Dermis blood vessel endothelial cell (primary cell): ENCODE measurements at regions not wholly inside any gene's neighbourhood (a gene's known extent, or its start where the extent isn't known, plus 50 kb on each side); places are given as distances from the start of the nearest gene placed in this dataset.
A peak's percentile ranks its signal among the peaks of the same experiment; 100 is the strongest.

ENCODE experiments used
- DNase-seq: peaks from one replicate; pipeline ENCODE4 v3.0.0; 2010

DNA sequence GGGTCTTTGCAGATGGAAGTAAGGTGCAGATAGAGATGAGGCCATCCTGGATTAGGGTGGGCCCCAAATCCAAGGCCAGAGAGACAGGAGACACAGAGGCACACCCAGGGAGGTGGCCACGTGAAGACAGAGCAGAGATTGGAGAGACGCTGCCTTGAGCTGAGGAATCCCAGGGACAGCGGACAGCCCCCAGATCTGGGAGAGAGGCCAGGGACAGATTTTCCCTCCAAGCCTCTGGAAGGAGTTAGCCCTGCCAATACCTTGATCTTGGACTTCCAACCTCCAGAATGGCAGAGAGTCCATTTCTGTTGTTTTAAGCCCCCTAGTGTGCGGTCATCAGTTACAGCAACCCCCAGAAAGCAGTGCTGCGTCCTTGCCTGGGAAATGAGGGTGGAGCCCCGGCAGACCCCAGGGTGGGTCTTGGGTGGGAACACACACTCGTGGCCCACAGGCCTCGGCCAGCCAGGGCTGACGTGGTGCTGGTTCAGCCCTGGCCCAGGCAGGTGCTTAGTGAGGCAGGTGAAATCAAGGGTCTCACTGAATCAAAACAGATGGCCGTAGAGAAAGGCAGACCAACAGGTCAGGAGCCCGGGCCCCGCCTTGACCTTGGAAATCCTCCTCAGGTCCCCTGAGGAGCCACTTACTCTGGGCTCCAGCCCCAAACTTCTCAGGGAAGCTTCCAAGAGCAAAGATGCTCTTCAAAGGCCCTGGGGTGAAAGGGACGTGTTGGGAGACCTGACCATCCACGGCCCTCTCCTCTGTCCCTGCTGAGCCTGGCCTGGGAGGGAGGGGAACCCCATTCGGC, 169.3 kb downstream of the RBFOX3 start:
- no peak for DNase-seq

DNA sequence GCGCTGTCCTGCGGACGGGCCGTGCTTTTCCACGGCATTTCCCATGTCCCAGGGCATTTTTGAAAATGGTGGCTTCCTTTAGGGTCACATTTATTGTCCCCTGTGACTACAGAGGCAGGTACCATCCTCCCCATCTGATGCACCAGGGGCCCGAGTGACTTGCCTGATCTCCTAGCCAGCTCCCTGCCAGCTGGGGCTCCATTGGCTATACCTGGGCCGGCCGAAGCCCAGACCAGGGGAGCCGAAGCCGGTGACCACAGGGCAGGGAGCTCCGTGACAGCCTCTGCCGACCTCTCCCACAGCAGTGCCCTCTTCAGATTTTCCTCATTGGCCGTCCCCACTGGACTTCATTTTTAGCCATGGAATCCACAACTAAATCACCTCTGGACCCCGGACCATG, 170.6 kb downstream of the RBFOX3 start:
- no peak for DNase-seq

GRCh38 chr17:79439493-79439892, 171.4 kb downstream of the RBFOX3 start:
- DNase-seq = no peak

DNA sequence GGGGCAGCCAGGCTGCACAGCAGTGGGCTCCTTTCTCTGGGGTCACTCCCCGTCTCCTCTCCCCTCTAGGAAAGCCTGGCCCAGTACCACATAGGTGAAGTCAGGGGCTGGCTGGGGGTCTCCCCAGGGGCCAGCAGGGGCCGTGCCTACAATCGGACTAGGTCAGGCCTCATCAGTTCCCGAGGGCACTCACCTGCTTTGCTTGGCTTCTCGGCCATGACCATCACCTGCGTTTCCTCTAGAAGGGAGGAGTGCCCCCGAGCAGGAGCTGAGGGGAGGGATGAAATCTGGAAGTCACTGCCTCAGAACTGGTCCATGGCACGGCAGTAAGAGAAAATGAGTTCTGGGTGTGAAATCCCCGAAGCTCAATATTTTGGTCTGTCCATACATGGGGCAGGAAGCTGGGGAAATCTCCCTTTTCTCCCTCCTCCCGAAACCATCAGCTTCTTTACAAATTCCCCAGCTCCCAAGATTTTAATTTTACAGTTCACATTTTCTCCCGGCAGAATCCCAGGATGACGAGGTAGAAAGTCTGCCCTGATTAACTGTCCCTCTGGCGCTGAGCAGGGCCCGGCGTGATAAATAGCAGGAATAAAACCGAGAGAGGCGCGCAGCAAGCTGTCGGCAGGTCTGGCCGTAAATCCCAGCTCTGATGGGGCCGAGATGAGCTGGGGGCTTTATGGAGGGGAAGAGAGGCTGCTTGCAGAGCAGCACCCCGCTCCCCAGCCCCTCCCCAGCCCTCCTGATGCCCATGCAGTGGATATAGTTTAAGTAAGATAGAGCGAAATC, 172.1 kb downstream of the RBFOX3 start:
- no peak for DNase-seq

DNA sequence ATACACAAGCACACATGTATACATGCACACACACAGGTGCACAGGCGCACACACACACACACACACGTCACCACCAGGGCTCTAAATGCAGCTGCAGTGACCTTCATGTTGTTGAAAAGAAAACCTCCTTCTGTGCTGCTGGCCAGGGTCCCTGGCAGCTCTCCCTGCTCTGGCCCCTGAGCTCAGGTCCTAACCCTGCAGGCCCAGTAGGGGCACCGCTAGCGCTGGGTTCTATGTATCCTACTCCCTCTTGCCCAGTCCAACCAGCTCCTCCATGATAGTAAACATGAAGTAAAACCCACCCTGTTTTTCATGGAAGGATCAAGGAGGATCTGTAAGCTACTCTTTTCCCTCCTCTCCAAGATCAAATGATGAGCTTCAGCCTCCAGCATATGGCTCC, 172.8 kb downstream of the RBFOX3 start:
- no peak for DNase-seq

DNA sequence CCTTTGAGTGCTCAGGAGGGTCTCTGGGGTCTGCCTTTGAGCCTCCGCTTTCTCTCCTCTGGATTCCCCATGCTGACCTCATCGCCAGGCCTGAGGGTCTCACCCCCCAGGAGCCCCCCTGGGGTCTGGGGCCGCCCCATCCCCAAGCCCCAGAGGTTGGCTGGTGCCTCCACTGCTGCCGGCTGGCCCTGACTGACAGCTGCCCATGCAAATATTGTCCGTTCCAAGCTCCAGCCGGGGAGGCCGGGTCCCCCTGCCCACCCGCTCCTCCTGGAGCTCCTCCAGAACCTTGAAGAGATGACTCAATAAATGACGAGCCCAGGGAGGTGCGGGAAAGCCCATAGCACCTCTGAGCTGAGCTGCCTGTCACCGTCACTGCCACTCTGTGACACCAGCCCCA, 173.8 kb downstream of the RBFOX3 start:
- no peak for DNase-seq

DNA sequence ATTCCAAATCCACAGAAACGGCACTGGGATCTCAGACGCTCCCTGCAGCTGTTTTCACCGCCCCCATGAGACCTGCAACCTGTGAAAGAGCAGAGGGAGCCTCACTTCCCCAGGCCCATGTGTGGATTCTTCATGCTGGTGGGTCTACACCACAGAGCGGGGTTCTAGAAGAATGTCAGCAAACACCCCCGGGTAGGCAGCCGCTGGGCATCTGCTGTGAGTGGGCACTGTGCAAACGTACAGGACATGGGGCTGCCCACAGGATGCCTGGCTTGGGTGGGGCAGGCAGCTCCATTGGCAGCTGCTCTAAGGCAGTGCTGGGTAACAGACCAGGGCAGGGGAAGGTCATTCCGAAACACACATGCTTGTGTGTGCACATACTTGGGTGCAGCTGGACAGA, 174.9 kb downstream of the RBFOX3 start:
- no peak for DNase-seq

DNA sequence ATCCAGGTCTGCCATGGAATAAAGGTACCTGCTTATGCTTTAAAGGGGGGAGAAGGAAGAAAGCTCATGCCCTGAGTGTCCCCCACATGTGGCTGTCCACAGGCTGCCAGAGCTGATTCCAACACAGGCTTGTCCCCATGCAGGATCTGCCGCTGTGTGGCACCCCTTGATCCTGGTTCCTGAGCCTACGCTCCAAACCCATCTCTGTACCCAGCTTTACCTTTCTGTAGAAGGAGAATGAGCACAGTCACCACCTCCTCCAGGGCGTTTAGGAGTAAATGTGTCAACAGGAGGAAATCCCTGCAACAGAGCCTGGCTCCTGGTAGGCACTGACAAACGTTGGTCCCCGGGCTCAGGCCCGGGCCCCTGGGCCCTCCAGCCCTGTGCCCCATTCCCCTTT, 175.6 kb downstream of the RBFOX3 start:
- DNase-seq = no peak

DNA sequence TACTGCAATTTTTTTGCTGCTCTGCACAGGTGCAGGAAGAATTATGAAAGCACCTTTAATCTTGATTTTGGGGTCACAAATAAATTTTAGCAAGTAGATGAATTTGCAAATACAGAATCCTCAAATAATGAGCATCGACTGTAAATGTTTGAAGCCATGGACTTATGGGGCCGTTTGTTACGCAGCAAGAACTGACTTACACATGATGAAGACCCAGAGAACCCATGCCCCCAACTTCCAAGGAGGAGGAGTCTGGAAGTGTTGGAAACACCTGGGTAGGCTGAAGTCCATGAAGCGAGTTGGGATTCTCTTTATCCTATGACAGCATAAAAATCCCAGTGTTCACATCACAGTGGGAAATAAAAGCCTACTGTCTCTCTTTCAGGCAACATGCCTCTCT, 176.6 kb downstream of the RBFOX3 start:
- DNase-seq = no peak

DNA sequence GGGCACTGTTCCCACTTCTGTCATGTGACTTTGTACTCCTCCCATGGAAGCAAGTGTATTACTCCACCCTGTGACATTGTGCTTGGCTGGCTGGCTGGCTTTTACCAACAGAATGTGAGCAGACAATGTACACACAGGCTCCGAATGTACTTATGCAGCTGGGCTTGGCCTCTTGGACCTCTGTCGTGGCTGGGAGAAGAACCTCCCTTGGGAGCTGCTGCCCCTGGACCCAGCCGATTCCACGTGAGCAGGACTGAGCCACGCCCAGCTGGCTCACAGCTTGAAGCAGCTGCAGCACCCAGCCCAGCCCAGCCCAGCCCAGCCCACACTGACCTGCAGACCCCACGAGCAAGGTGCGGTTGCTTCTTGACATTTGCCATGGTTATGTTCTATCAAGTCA, 177.5 kb downstream of the RBFOX3 start:
- DNase-seq = no peak

DNA sequence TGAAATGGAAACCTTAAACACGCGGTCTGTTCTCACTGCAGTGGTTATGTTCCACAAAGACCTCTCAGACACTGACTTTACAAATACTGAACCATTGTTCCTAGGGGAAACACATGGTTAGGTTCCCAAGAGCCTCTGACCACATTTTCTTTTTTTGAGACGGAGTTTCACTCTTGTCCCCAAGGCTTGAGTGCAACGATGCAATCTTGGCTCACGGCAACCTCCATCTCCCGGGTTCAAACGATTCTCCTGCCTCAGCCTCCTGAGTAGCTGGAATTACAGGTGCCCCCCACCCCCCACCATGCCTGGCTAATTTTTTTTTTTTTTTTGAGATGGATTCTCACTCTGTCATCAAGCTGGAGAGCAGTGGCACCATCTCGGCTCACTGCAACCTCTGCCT, 179.7 kb downstream of the RBFOX3 start:
- DNase-seq = no peak

DNA sequence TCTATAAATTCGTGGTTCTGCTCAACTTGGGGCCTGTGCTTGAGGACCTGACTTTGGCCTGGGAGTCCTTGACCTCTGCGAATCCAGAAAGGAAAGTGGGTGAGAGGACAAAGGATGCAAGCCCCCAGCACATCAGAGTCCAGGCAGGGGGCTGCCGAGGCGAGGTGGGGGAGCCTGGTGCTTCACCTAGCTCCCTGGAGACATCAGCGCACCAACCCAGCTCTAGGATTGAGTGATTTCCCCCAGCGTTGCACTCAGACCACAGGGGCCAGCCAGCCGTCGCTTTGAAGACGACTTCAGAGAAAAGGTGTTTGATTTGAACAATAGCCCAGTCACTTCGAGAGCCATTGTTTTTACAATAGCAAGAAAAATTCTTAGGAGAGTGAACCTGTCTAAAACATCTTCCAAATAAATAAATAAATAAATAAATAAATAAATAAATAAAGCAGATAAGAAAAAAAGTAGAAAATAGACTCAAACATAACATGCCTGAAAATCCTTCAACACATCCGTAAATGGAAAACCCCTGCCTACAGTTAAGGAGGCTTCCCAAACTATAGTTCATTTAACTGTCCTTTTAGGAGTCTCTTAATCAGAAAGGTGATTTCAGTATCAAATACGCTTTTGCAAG, 180.9 kb downstream of the RBFOX3 start:
- DNase-seq = no peak

DNA sequence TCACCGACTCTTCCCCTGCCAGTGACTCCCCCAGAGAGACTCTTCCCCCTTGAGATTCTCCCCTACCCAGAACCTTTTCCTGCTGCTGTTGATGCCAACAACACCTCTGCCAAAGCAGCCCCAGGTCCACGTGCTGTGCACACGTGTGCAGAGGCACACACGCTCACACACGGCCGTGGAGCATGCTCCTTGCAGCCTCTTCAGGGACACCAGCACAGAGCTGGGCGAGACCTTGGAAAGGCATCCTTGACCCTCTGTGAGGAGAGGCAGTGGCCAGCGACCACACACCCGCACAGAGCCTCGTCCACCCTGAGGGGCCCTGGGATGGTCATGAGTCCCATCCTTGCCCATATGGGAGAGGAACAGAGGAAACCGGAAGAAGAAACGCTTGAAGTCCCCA, 181.9 kb downstream of the RBFOX3 start:
- DNase-seq = no peak

- no peak for DNase-seq
These were observed 183.0 kb downstream of the RBFOX3 start for GRCh38 chr17:79427621-79428539.

DNA sequence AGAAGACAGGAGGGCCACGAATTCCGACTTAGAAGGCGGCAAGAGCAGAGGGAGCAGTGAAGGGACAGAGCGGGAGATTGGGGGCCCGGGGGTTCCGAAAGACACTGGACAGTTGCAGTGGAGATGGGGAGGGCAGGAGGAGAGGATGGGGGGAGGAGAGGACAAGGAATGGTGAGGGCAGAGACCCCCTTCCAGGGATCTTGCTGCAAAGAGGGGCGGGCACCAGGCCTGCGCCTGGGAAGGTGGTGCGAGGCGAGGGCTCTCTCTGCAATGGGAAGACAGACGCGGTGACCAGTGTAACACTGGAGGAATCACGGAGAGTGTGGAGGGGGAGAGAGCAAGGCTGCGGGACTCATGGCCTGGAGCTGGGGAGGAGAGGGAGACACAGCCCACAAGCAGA, 185.2 kb downstream of the RBFOX3 start:
- no peak for DNase-seq

GRCh38 chr17:79424471-79425185, 186.2 kb downstream of the RBFOX3 start:
- DNase-seq = no peak

GRCh38 chr17:79423811-79424465, 186.9 kb downstream of the RBFOX3 start:
- DNase-seq = no peak

GRCh38 chr17:79422236-79422635, 188.6 kb downstream of the RBFOX3 start:
- no peak for DNase-seq

DNA sequence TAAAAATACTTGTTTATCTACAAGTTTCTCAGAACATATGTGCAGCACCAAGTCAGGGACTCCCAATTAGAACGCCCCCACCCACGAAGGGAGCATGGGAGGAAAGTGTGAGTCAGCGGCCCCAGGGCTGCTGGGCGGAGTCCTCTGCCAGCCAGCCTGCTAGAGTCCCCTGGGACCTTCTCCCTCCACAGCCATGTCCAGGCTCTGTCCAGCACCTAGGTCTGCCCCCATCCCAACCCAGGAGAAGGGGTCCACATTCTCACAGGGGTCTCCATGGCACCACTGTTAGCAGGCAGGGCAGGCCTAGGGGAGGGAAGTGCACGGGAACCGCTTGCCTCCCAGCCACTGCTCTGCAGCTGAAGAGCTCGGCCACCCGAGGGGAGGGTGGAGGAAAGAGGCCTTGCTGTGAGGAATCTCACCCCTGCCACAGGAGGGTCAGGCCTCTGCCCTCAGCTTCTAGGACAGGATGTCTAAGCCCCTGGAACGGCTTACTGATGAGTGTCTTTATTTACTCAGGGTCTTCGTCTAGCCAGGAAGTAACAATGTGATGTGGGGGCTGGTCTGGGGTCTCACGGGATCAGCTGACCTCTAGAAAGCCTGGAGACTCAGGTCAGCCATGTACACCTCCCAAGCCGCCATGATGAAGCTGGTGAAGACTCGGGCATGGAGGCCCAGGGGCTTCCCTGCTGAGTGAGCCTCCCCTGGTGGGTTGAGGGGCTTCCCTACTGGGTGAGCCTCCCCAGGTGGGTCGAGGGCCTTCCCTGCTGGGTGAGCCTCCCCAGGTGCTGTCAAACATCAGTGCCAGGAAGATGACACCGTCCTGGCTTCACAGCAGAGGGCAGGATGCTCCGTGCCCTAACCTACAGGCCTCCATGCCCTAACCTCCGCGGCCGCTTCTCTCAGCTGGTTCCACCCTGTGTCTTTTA, 190.3 kb downstream of the RBFOX3 start:
- DNase-seq = peak; percentile 11

DNA sequence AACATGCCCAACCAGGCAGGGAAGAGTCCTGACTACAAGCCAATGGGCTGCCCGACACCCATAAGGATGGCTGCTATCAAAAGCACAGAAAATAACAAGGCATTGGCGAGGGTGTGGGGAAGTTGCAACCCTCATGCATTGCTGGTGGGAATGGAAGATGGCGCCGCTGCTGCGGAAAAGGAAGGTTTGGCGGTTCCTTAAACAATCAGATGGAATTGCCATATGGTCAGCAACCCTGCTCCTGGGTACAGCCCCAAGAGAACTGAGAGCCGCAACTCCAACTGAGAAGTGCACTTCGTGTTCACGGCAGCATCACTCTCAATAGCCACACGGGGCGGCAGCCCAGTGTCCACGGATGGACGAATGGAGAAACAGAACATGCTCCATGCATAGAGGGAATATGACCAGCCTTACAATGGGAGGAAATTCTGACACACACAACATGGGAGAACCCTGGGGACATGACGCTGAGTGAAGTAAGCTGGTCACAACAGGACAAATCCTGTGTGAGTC, 193.3 kb downstream of the RBFOX3 start:
- no peak for DNase-seq
